ENCODE measurements at regions not wholly inside any gene's neighbourhood (a gene's known extent, or its start where the extent isn't known, plus 50 kb on each side); places are given as distances from the start of the nearest gene placed in this dataset.

- H3K79me2 ChIP-seq (ENCODE audit: insufficient read depth, low read length) = no peaks in the 10 kb centered on the region
- no peaks in the 10 kb centered on the region for H4K20me1 ChIP-seq (ENCODE audit: insufficient read depth, low read length)
- no peak overlapping the region for H3K27ac ChIP-seq (ENCODE audit: low read depth, low read length, poor library complexity, severe bottlenecking)
- H3K9ac ChIP-seq (ENCODE audit: low read length) = no peak overlapping the region
- H3K9me3 ChIP-seq (ENCODE audit: low read length) = no peaks in the 10 kb centered on the region
- no peak for TF ChIP-seq EZH2 (IDR thresholded peaks at IDR 0.05; ENCODE audit: borderline replicate concordance, low read length)
- TF ChIP-seq CTCF (IDR thresholded peaks at IDR 0.05; ENCODE audit: low read length) = no peak
- H3K27me3 ChIP-seq (ENCODE audit: insufficient read depth, low read length) = no peaks in the 10 kb centered on the region
- no peaks in the 10 kb centered on the region for H3K4me1 ChIP-seq (ENCODE audit: insufficient read depth, low read length, severe bottlenecking)
- no peaks in the 10 kb centered on the region for H3K9me2 ChIP-seq (ENCODE audit: low read depth, low read length)
- H3K36me3 ChIP-seq (ENCODE audit: insufficient read depth, low read length) = no peaks in the 10 kb centered on the region
- no peak overlapping the region for H3K4me2 ChIP-seq (ENCODE audit: low read length)
- no peak overlapping the region for H3K4me3 ChIP-seq (ENCODE audit: low read depth, low read length, poor library complexity, severe bottlenecking)
- no peaks in the 10 kb centered on the region for H3F3A ChIP-seq (ENCODE audit: insufficient read depth, low read length)
- no peak overlapping the region for H2AFZ ChIP-seq (ENCODE audit: low read length)
Measured at GRCh38 chr2:9149726-9150567, 56.7 kb upstream of the ASAP2 start.

DNA sequence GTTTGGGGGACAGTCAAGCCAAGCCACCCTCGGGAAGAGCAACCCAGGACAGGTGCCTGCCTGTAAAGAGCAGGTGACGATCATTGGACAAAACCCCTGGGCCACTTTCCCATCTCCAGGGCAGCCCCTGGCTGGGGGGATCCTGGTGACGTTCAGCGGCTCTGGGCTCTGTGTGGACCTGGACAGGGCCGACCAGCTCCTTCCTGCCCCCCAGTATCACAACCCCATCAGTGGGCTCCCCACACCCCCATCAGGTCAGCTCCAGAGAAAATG is 57.3 kb upstream of the ASAP2 start:
- H3K9me3 ChIP-seq (ENCODE audit: low read length) = no peaks in the 10 kb centered on the region
- H3K9me2 ChIP-seq (ENCODE audit: low read depth, low read length) = no peaks in the 10 kb centered on the region
- no peaks in the 10 kb centered on the region for H3K4me1 ChIP-seq (ENCODE audit: insufficient read depth, low read length, severe bottlenecking)
- no peaks in the 10 kb centered on the region for H4K20me1 ChIP-seq (ENCODE audit: insufficient read depth, low read length)
- H3F3A ChIP-seq (ENCODE audit: insufficient read depth, low read length) = no peaks in the 10 kb centered on the region
- H3K36me3 ChIP-seq (ENCODE audit: insufficient read depth, low read length) = no peaks in the 10 kb centered on the region
- no peak for TF ChIP-seq CTCF (IDR thresholded peaks at IDR 0.05; ENCODE audit: low read length)
- no peak for TF ChIP-seq EZH2 (IDR thresholded peaks at IDR 0.05; ENCODE audit: borderline replicate concordance, low read length)
- no peak overlapping the region for H3K4me3 ChIP-seq (ENCODE audit: low read depth, low read length, poor library complexity, severe bottlenecking)
- no peak overlapping the region for H3K27ac ChIP-seq (ENCODE audit: low read depth, low read length, poor library complexity, severe bottlenecking)
- no peak overlapping the region for H3K4me2 ChIP-seq (ENCODE audit: low read length)
- no peaks in the 10 kb centered on the region for H3K79me2 ChIP-seq (ENCODE audit: insufficient read depth, low read length)
- H3K27me3 ChIP-seq (ENCODE audit: insufficient read depth, low read length) = no peaks in the 10 kb centered on the region
- H2AFZ ChIP-seq (ENCODE audit: low read length) = no peak overlapping the region
- no peak overlapping the region for H3K9ac ChIP-seq (ENCODE audit: low read length)

DNA sequence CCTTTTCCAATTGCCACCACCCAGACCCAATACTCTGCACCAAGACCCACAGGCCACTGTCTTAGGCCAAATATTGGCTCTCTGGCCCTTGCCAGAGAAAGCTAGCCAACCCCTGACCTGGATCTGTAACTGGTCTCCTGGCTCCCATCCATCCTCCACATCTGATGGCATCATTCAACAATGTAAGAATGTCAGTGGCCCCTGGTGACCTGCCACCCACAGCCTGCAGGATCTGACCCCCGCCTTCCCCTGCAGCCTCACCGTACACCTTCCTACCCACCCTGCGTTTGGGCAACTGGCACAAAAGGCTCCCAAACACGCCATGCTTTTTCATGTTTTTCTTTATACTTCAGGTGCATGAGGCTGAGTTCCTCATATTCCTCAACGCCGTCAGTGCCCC is 60.0 kb upstream of the ASAP2 start:
- no peaks in the 10 kb centered on the region for H3K36me3 ChIP-seq (ENCODE audit: insufficient read depth, low read length)
- no peak overlapping the region for H3K4me2 ChIP-seq (ENCODE audit: low read length)
- peaks cover 4% of the 10 kb centered on the region for H3K4me1 ChIP-seq (ENCODE audit: insufficient read depth, low read length, severe bottlenecking)
- H3K9ac ChIP-seq (ENCODE audit: low read length) = no peak overlapping the region
- no peaks in the 10 kb centered on the region for H3K9me2 ChIP-seq (ENCODE audit: low read depth, low read length)
- no peaks in the 10 kb centered on the region for H3K9me3 ChIP-seq (ENCODE audit: low read length)
- H4K20me1 ChIP-seq (ENCODE audit: insufficient read depth, low read length) = no peaks in the 10 kb centered on the region
- no peaks in the 10 kb centered on the region for H3K79me2 ChIP-seq (ENCODE audit: insufficient read depth, low read length)
- no peak overlapping the region for H3K27ac ChIP-seq (ENCODE audit: low read depth, low read length, poor library complexity, severe bottlenecking)
- no peak for TF ChIP-seq EZH2 (IDR thresholded peaks at IDR 0.05; ENCODE audit: borderline replicate concordance, low read length)
- TF ChIP-seq CTCF (IDR thresholded peaks at IDR 0.05; ENCODE audit: low read length) = no peak
- H2AFZ ChIP-seq (ENCODE audit: low read length) = no peak overlapping the region
- no peaks in the 10 kb centered on the region for H3F3A ChIP-seq (ENCODE audit: insufficient read depth, low read length)
- no peak overlapping the region for H3K4me3 ChIP-seq (ENCODE audit: low read depth, low read length, poor library complexity, severe bottlenecking)
- H3K27me3 ChIP-seq (ENCODE audit: insufficient read depth, low read length) = no peaks in the 10 kb centered on the region
